Glomerular endothelial cell (primary cell): ENCODE measurements at regions not wholly inside any gene's neighbourhood (a gene's known extent, or its start where the extent isn't known, plus 50 kb on each side); places are given as distances from the start of the nearest gene placed in this dataset.
A peak's percentile ranks its signal among the peaks of the same experiment; 100 is the strongest.

Source experiments
- DNase-seq: peaks from one replicate; pipeline ENCODE4 v3.0.0-alpha.2; 2011; ENCODE audit warnings: low read depth, low spot score; ENCODE audit errors: extremely low read depth

DNA sequence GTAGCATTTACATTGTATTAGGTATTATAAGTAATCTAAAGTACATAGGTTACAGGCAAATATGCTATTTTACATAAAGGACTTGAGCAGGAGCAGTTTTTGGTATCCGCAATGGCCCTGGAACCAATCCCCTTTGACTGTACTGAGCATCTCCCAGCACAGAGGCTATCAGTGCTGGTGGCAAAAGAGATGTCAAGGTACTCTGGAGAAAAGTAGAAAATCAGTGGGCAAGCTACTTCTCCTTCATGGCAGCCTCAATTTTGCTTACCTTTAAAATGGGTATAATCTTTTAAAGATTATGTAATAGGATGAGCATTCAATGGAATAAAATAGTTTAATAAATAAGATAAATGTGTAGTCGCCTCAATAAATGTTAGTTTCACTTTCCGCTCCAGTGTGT, 56.7 kb upstream of the LMCD1 start:
- DNase-seq, result no peak

DNA sequence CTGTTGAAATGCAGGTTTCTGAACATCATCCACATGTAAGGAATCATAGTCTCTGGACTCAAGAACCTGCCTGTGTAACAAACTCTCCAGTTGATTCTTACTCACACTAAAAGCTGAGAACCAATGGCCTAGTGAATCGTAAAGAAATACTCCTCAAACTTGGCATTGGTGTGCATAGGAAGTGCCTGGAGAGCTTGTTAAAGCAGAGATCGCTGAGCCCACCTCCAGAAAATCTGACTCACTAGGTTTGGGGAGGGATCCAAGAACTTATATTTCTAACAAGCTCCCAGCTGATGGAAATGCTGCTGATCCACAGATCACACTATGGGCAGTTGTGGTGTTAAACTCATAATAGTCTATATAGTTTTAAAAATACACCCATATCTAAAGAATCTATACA, 55.8 kb upstream of the LMCD1 start:
- peak; percentile 98 for DNase-seq

DNA sequence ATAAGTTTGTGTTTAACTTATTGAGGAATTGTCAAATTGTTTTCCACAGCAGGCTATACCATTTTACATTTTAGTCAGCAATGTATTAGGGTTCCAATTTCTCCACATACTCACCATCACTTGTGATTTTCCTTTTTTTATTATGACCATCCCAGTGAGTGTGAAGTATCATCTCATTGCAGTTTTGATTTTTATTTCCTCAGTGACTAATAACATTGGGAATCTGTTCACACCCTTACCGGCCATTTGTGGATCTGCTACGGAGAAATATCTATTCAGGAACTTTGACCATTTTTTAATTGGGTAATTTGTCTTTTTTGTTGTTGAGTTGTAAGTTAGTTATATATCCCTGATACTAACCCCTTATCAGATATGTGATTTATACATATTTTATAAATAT, 54.8 kb upstream of the LMCD1 start:
- no peak for DNase-seq

DNA sequence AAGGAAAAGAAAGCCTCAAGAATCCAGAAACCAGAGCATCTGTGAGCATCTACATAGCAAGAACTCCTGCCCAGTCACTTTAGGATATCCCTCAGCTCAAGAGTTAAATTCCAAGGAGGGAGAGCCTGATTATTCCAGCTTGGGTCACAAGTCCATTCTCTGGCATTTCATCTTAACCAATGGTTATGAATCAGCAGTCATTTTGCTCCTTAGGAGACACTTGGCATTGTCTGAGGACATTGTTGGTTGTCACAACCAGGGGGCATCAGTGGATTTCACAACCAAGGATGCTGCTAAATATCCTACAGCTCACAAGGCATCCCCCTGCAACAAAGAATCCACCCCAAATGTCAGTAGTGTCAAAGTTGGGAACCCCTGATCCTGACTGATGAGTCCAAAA, 51.0 kb upstream of the LMCD1 start:
- no peak for DNase-seq

DNA sequence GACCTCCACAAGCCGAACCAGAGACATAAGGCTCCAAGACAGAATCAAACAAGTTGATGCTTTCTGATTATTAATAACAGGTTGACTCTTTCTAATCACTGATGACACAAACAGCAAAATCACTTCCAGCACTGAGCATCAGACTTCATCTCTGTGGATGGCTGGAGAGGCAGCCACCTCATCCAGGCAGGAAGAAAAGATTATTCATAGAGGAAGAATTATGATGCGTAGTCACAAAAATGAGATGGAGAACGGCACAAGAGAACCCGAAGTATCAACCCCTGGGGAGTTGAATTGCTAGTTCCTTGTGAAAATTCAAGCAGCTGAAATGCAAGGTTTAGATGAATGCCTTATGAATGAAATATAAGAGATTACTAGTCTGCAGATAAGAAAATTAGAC, 49.9 kb upstream of the LMCD1 start:
- DNase-seq, result no peak
